Activated T-helper 2 cell treated with anti-CD3 and anti-CD28 coated beads, Interferon-gamma antibody, Interleukin-2, Interleukin-4, amounts not matched to agents 10 μg/mL and 5 μg/mL and 100 μg/mL, durations not matched to agents 14 hours and 24 hours and 36 hours (primary cell): ENCODE measurements at regions not wholly inside any gene's neighbourhood (a gene's known extent, or its start where the extent isn't known, plus 50 kb on each side); places are given as distances from the start of the nearest gene placed in this dataset.

Experiments used
- DNase-seq: peaks from one replicate; pipeline ENCODE4 v3.0.0; 2021; ENCODE audit warnings: low spot score
- H3K27ac Mint-ChIP-seq: one replicate; pipeline ENCODE4 v1.8.0; 2021; ENCODE audit warnings: mixed read lengths
- H3K27me3 Mint-ChIP-seq: one replicate; pipeline ENCODE4 v1.8.0; 2021; ENCODE audit warnings: low read depth, mixed read lengths
- H3K36me3 Mint-ChIP-seq: one replicate; pipeline ENCODE4 v1.8.0; 2021; ENCODE audit warnings: low read depth, mixed read lengths
- H3K4me1 Mint-ChIP-seq: one replicate; pipeline ENCODE4 v1.8.0; 2021; ENCODE audit warnings: low read depth, mixed read lengths
- H3K4me3 Mint-ChIP-seq: one replicate; pipeline ENCODE4 v1.8.0; 2021; ENCODE audit warnings: low read depth, mild to moderate bottlenecking, moderate library complexity, mixed read lengths
- H3K9me3 Mint-ChIP-seq: one replicate; pipeline ENCODE4 v1.8.0; 2021; ENCODE audit warnings: mixed read lengths
- intact Hi-C: fragments of 100-400 bp; cut with micrococcal nuclease; formaldehyde crosslinking; loops from one replicate; pipeline ENCODE4 v1.15.1; 2023

DNA sequence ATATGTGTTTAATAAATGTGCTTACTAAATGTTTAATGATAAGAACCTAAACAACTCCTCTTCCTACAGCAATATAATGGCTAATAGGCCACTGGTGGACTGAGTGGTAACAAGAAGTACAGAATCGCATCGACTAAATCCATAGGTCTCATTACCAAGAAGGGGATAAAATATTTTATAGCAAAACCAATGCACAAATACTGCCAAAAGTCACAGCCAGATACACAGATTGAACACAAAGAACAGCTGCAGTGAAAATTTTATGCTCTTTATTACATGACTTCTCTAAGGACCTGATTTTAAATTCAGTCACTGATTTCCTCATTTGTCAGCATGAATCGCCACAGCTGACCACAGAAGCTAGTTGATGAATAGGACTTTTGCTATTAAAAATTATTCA, 285.4 kb downstream of the DHX15 start:
- Mint-ChIP-seq H3K9me3 (no peaks in the 10 kb centered on the region), H3K4me1 (no peaks in the 10 kb centered on the region), H3K27ac (no peak overlapping the region), H3K4me3 (no peak overlapping the region), H3K36me3 (no peaks in the 10 kb centered on the region), H3K27me3 (no peaks in the 10 kb centered on the region)
- DNase-seq, result no peak
- intact Hi-C loops, result no loop called here

DNA sequence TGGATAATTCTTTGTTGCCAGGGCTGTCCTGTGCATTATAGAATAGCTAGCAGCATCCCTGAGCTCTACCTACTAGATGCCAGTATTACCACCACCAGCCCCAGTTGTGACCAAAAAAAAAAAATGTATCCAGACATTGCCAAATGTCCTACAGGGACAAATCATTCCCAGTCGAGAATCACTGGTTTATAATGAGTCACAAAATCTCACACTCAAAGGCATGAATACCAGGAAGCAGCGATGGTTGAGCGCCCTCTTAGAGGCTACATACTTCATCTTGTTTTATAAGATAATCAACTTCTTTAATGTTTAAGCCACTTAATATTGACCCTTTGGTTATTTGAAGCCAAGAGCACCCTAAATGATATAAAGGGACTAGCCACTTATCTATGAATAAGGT, 297.3 kb downstream of the DHX15 start:
- no peak for DNase-seq
- H3K9me3 Mint-ChIP-seq, result no peaks in the 10 kb centered on the region
- H3K27me3 Mint-ChIP-seq, result no peaks in the 10 kb centered on the region
- intact Hi-C loops, result no loop called here
- H3K36me3 Mint-ChIP-seq, result no peaks in the 10 kb centered on the region
- H3K4me3 Mint-ChIP-seq, result no peak overlapping the region
- H3K27ac Mint-ChIP-seq, result no peak overlapping the region
- H3K4me1 Mint-ChIP-seq, result no peaks in the 10 kb centered on the region

DNA sequence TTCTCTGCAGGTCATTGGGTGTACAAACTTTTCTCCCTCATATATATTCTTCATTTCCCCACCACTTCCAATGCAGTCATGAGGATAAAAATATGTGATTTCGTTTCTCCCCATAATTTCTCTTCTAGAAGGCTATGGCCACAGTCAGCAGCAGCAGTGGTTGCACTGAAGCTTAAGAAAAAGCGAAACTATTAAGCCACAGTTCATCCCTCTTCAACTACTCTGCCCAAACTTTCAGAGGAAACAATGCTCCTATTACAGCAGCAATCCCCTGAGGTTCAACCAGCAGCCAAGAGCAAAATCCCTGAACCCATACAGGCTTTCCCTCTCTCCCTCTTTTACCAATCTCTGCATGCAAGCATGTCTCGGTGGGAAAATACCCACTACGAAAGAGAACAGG, 298.6 kb downstream of the DHX15 start:
- no peaks in the 10 kb centered on the region for H3K27me3 Mint-ChIP-seq
- H3K36me3 Mint-ChIP-seq, result no peaks in the 10 kb centered on the region
- H3K4me3 Mint-ChIP-seq, result no peak overlapping the region
- no peak overlapping the region for H3K27ac Mint-ChIP-seq
- no peaks in the 10 kb centered on the region for H3K4me1 Mint-ChIP-seq
- intact Hi-C loops, result no loop called here
- DNase-seq, result no peak
- no peaks in the 10 kb centered on the region for H3K9me3 Mint-ChIP-seq

DNA sequence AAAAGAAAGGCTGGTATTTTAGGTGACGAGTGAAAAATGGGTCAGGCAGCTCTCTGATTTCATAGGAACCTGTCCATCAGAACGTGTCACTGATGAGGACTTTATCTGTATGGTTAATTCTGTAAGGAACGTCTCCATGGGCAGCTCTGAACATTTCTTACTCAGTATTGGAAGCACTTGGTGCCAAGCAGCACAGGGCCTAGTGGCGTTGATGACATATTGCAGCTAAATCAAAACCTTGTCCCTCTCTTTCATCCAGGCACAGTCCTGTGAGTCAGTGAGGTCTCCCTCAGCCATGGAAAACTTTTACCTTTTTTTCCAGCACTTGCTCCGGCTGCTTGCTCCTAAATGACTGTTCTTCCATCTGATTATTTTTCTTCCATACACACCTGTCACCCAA, 301.9 kb downstream of the DHX15 start:
- H3K27ac Mint-ChIP-seq, result no peak overlapping the region
- H3K4me1 Mint-ChIP-seq, result no peaks in the 10 kb centered on the region
- intact Hi-C loops, result no loop called here
- no peak for DNase-seq
- no peak overlapping the region for H3K4me3 Mint-ChIP-seq
- no peaks in the 10 kb centered on the region for H3K9me3 Mint-ChIP-seq
- no peaks in the 10 kb centered on the region for H3K36me3 Mint-ChIP-seq
- H3K27me3 Mint-ChIP-seq, result no peaks in the 10 kb centered on the region

DNA sequence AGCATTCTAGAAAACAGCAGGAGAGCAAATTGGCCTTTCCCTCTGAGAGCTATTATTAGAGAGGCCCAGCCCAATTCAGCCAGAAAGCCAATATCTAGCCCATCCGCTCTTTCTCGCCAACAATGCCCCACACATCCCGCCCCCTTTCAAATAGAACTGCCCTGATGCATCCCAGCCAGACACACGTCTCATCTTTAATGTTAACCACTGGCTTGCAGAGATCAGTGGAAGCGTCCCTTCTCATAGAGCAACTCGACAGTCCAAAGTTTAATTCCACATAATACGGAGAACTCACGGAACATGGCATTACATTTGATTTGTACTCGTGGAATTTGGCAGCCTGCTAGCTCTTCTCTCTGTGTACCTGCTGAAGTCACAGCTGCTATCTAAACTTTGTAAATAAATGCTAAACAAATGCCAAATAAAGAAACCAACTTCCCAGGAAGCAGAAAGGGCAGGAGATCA, 304.4 kb downstream of the DHX15 start:
- intact Hi-C loops, result no loop called here

DNA sequence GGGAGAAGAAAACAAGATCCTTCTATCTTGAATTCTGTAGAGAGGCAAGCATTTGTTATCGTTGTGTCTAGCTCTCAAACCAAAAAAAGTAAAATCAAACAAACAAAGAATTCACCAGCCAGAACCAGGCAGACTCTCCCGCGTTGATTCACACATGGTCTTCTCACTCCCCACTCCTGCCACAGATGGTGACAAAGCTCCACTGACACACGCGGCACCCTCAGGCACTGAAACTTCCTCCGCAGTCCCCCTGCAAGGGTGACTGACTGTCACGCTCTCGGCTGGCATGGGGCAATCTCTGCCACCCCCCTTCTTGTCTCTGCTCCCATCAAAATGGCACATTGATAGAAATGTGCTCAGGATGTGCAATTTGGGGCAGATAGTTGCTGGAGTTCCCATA, 304.9 kb downstream of the DHX15 start:
- intact Hi-C loops, result no loop called here
- no peak overlapping the region for H3K27ac Mint-ChIP-seq
- no peaks in the 10 kb centered on the region for H3K4me1 Mint-ChIP-seq
- no peak for DNase-seq
- no peaks in the 10 kb centered on the region for H3K9me3 Mint-ChIP-seq
- H3K27me3 Mint-ChIP-seq, result no peaks in the 10 kb centered on the region
- no peak overlapping the region for H3K4me3 Mint-ChIP-seq
- H3K36me3 Mint-ChIP-seq, result no peaks in the 10 kb centered on the region

More for the DNA sequence above, 304.4 kb downstream of the DHX15 start:
- H3K36me3 Mint-ChIP-seq, result no peaks in the 10 kb centered on the region
- no peak overlapping the region for H3K4me3 Mint-ChIP-seq
- DNase-seq, result no peak
- no peaks in the 10 kb centered on the region for H3K9me3 Mint-ChIP-seq
- H3K27ac Mint-ChIP-seq, result no peak overlapping the region
- no peaks in the 10 kb centered on the region for H3K4me1 Mint-ChIP-seq
- no peaks in the 10 kb centered on the region for H3K27me3 Mint-ChIP-seq

DNA sequence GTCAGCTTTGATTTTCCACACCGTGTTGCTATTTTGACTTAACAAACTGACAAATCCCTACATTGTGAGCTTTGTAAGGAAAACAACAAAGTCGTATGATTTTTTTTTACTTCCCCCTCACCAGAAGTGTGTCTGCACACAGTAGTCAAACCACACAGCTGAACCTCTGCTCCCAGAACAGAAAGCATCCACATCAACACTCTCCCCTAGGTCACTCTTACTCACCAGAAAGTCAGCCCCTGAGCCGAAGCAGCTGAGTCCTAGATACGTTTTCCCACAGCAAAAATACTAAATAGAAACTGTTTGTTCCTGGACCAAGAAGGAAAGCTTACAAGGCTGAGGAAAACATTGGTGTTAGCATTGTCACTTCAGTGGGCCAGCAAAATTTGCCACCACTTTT, 305.7 kb downstream of the DHX15 start:
- DNase-seq, result no peak
- H3K36me3 Mint-ChIP-seq, result no peaks in the 10 kb centered on the region
- H3K27ac Mint-ChIP-seq, result no peak overlapping the region
- intact Hi-C loops, result no loop called here
- H3K27me3 Mint-ChIP-seq, result no peaks in the 10 kb centered on the region
- H3K4me3 Mint-ChIP-seq, result no peak overlapping the region
- H3K9me3 Mint-ChIP-seq, result no peaks in the 10 kb centered on the region
- no peaks in the 10 kb centered on the region for H3K4me1 Mint-ChIP-seq

DNA sequence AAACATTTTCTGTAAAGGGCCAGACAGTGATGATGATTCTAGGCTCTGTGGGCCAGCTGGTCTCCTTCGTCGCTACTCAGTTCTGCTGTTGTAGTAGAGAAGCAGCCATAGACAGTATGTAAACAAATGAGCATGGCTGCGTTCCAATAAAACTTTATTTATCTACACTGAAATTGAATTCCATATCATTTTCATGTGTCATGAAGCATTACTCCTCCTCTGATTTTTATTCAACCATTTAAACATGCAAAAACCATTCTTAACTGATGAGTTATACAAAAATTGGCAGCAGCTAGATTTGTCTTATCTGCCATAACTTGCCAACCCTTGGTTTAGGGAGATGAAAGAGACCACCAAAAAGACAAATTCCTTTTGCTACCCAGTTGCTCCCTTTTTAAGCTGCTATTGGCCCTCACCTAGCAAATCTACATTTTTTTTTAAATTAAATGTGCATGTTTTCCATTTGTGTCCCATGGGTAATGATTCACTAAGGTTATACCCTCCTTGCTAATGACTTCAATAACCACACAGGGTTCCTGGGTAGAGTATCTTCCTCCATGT, 309.9 kb downstream of the DHX15 start:
- no peaks in the 10 kb centered on the region for H3K27me3 Mint-ChIP-seq
- H3K4me1 Mint-ChIP-seq, result no peaks in the 10 kb centered on the region
- H3K27ac Mint-ChIP-seq, result no peak overlapping the region

DNA sequence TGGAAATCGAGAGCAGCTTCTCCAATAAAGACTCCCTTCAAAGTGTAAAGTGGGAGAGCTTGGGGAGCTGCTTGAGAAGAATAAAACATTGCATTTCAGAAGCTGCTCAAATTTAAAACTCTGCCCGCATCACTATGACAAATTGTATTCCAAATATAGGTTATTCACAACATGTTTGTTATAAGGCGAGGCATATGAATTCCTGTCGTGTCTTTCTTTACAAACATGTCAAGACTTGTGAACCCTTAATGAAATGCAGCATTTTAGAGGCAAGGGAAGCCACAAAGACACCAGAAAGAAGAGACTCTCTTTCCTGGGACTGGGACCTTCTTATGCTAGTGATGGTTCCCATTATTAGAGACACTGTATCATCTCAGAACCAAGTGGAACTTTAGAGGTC, 311.2 kb downstream of the DHX15 start:
- DNase-seq, result no peak
- no peaks in the 10 kb centered on the region for H3K4me1 Mint-ChIP-seq
- H3K27me3 Mint-ChIP-seq, result no peaks in the 10 kb centered on the region
- H3K36me3 Mint-ChIP-seq, result no peaks in the 10 kb centered on the region
- intact Hi-C loops, result no loop called here
- no peak overlapping the region for H3K27ac Mint-ChIP-seq
- no peaks in the 10 kb centered on the region for H3K9me3 Mint-ChIP-seq
- H3K4me3 Mint-ChIP-seq, result no peak overlapping the region

More for the DNA sequence above, 309.9 kb downstream of the DHX15 start:
- Mint-ChIP-seq H3K4me3 (no peak overlapping the region), H3K36me3 (no peaks in the 10 kb centered on the region), H3K9me3 (no peaks in the 10 kb centered on the region)
- DNase-seq, result no peak
- intact Hi-C loops, result no loop called here

DNA sequence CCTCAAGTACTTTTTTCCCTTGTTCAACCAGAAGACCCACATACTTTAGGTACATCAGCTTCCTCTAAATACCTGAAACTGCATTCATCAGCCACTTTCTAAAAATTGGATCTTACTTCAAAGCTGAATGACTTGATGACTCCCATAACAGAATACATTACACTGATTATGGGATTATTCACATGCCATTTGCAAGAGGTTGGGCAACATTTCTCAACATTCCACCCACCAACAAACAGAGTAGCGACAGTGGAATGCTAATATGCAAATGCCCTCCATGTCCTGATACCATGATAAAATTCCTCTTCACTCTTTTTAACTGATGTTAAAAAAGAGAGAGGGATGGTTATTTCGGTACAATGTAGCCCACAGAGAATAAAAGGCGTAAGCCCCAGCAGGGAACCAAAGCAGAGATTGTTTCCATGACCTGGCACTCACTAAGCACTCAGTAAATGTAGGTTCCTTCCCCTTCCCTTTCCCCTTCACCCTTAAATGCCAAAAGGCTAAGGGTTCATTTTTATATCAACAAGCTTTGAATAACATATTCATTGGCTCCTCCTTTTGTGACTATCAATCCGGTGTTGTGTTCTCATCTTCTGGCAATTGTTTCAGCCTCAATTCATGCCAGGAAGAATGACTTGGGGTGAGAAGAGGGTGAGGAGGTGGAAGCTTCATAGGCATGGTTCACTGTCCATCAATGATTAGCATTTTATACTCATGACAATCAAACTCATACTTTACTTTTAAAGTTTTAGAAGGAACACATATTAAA, 317.2 kb downstream of the DHX15 start:
- H3K27me3 Mint-ChIP-seq, result no peaks in the 10 kb centered on the region
- intact Hi-C loops, result no loop called here
- H3K9me3 Mint-ChIP-seq, result no peaks in the 10 kb centered on the region
- no peak overlapping the region for H3K27ac Mint-ChIP-seq
- H3K36me3 Mint-ChIP-seq, result no peaks in the 10 kb centered on the region
- H3K4me1 Mint-ChIP-seq, result no peaks in the 10 kb centered on the region
- DNase-seq, result no peak
- no peak overlapping the region for H3K4me3 Mint-ChIP-seq

DNA sequence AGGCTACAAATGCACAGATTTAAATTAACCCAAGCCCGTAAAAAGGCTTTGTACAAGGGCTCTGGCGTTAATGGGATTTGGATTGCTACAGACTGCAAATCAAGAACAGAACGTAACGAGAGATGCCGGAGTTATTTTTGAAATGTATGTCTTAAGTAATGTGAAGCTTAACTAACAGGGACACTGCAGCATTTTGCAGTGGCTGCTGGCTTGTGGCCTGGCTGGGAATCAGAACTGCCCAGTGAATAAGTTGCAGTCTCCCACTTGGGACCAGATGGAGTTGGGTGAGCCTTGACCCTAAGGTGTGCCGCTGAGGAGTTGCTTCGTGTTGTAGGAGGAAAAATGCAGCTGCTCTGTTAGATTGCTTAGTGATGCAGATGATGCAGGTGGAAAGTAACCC, 318.4 kb downstream of the DHX15 start:
- intact Hi-C loops, result no loop called here
- Mint-ChIP-seq H3K36me3 (no peaks in the 10 kb centered on the region), H3K27me3 (no peaks in the 10 kb centered on the region), H3K27ac (no peak overlapping the region), H3K4me3 (no peak overlapping the region), H3K9me3 (no peaks in the 10 kb centered on the region), H3K4me1 (no peaks in the 10 kb centered on the region)
- no peak for DNase-seq

DNA sequence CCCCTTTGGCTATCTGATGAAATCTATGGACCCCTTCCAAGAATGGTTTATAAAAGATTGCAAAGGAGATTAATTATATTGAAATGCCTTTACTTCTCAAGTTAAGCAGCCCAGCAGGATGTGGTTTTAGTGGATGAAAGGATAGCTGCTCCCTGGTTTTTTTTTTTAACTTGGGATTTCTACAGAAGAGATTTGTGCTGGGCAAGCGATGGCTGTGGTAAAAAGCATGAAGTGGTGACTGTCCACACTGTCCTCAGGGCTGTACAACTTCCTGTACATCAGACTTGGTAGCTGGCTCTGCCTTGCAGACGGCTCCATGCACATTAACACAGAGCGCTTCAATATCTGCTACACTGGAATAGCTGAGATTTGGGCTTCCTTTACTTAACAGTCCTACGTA, 321.7 kb downstream of the DHX15 start:
- intact Hi-C loops, result no loop called here
- Mint-ChIP-seq H3K27ac (no peak overlapping the region), H3K4me3 (no peak overlapping the region), H3K4me1 (no peaks in the 10 kb centered on the region), H3K36me3 (no peaks in the 10 kb centered on the region), H3K27me3 (no peaks in the 10 kb centered on the region), H3K9me3 (no peaks in the 10 kb centered on the region)
- no peak for DNase-seq

DNA sequence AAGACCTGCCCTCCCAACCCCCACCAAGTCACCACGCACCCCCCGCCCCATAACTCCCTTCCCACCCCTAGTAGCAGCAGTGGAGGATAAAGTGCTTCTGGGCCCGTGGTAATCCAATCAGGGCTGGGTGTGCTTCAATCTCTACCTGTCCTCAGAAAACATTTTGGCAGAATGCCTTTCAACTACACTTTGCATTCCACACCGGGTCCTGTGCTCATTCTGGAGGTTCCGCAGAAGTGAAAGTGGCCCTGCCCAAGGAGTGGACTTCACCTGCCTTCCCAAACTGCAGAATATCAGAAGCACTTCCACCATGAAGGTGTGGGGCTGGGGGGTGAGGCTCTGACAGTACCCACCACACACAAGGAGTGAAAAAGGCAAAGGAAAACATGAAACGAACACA, 322.3 kb downstream of the DHX15 start:
- intact Hi-C loops, result no loop called here
- no peak overlapping the region for H3K4me3 Mint-ChIP-seq
- H3K27me3 Mint-ChIP-seq, result no peaks in the 10 kb centered on the region
- no peaks in the 10 kb centered on the region for H3K4me1 Mint-ChIP-seq
- no peak for DNase-seq
- no peaks in the 10 kb centered on the region for H3K36me3 Mint-ChIP-seq
- H3K9me3 Mint-ChIP-seq, result no peaks in the 10 kb centered on the region
- no peak overlapping the region for H3K27ac Mint-ChIP-seq
